Lower leg skin (tissue), 3 donors: ENCODE measurements at regions not wholly inside any gene's neighbourhood (a gene's known extent, or its start where the extent isn't known, plus 50 kb on each side); places are given as distances from the start of the nearest gene placed in this dataset.

Experiments used
- POLR2A ChIP-seq, 2 donors: fragments of 450-650 bp; IDR thresholded peaks; one replicate each; pipeline ENCODE4 v1.6.1; 2016 to 2017; ENCODE audit warnings: antibody characterized with exemption in 2 of 2, mild to moderate bottlenecking in 1 of 2, moderate library complexity in 1 of 2
- TF ChIP-seq, protein P1 (sequence below), 3 donors: fragments of 450-650 bp; IDR thresholded peaks; one replicate each; pipeline ENCODE4 v1.5.1; 2016; ENCODE audit warnings: antibody characterized with exemption in 3 of 3, mild to moderate bottlenecking in 3 of 3, moderate library complexity in 2 of 3

DNA sequence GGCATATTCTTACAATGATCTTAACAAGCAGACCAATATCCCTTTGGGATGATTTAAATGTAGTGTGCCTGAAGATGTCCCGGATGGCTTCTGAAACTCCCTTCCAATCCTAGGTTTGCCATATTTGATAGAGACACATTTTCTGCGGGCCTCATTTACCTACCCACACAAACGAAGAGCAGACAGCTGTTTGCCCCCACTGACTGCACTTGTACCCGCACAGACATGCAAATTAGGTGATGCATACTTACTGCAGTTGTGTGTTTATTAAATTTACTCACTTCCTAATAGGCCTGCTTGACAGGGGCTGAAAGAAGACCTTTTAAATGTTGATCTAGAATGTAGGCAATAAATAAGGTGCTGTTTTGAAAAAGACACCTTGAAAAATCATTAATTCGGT, 257.9 kb upstream of the RRP15 start:
- TF ChIP-seq POLR2A (IDR thresholded peaks at IDR 0.05) = no peak
- TF ChIP-seq, protein P1, sequence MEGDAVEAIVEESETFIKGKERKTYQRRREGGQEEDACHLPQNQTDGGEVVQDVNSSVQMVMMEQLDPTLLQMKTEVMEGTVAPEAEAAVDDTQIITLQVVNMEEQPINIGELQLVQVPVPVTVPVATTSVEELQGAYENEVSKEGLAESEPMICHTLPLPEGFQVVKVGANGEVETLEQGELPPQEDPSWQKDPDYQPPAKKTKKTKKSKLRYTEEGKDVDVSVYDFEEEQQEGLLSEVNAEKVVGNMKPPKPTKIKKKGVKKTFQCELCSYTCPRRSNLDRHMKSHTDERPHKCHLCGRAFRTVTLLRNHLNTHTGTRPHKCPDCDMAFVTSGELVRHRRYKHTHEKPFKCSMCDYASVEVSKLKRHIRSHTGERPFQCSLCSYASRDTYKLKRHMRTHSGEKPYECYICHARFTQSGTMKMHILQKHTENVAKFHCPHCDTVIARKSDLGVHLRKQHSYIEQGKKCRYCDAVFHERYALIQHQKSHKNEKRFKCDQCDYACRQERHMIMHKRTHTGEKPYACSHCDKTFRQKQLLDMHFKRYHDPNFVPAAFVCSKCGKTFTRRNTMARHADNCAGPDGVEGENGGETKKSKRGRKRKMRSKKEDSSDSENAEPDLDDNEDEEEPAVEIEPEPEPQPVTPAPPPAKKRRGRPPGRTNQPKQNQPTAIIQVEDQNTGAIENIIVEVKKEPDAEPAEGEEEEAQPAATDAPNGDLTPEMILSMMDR (IDR thresholded peaks at IDR 0.05) = no peak
